Neuron (in vitro differentiated cells): ENCODE measurements at regions not wholly inside any gene's neighbourhood (a gene's known extent, or its start where the extent isn't known, plus 50 kb on each side); places are given as distances from the start of the nearest gene placed in this dataset.
"Not testable (repeated sequence)": the region's sequence is repeated elsewhere in the genome, so short reads cannot be mapped to it uniquely, and the experiment has no call there.

ENCODE experiments used
- H2AFZ ChIP-seq: one replicate; pipeline ENCODE4 v1.6.1; 2013; ENCODE audit warnings: low read depth, mild to moderate bottlenecking, inconsistent platforms, low read length, moderate library complexity
- H3K27me3 ChIP-seq: one replicate; pipeline ENCODE4 v1.6.1; 2013; ENCODE audit warnings: low read length; ENCODE audit not compliant: insufficient read depth
- H3K36me3 ChIP-seq: one replicate; pipeline ENCODE4 v1.6.1; 2013; ENCODE audit warnings: low read length; ENCODE audit not compliant: insufficient read depth
- H3K4me1 ChIP-seq: one replicate; pipeline ENCODE4 v1.6.1; 2013; ENCODE audit warnings: low read length; ENCODE audit not compliant: insufficient read depth
- H3K4me3 ChIP-seq: 2 replicates; pipeline ENCODE4 v1.5.1; 2013; ENCODE audit warnings: mild to moderate bottlenecking, low read length, moderate library complexity
- H3K9me3 ChIP-seq: one replicate; pipeline ENCODE4 v1.6.1; 2013; ENCODE audit warnings: low read length

DNA sequence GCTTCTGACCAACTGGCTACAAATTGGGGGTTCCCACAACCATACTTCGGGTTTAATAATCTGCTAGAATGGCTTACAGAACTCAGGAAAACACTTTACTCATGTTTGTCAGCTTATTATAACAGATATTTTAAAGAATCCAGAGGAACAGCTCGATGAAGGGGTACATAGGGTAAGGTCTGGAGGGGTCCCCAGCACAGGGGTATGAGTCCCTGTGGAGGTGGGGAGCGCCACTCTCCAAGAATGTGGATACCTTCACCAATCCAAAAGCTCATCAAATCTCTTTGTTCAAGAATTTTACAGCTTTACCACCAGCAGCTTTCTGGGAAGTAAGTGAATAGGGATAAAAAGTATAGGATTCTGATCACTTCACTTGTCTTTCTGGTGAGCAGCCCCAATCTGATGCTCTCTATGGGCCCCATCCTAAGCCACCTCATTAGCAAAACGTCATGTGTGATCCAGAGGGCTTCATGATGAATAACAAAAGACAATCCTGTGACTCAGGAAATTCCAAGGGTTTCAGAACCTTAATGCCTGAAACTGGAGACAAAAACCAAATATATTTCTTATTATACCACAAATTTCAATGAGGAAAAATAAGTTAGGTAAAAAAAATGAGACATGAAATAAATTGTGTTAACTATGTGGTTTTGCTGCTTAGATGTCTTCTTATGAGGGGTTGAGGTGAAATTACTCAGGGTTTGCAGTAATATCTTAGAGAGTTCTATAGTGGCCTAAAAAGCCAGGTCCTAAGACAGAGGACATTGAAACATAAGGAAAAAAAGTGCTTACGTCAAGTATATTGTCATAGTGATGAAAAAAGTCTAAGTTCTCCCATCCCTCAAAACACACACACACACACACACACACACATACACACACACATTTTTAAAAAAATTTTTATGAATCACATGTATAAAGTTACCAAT, 290.5 kb downstream of the ANXA1 start:
- Histone ChIP-seq H3K4me1 (peaks cover 8% of the 10 kb centered on the region), H3K9me3 (no peaks in the 10 kb centered on the region), H3K36me3 (no peaks in the 10 kb centered on the region), H3K4me3 (no peak overlapping the region), H2AFZ (peak overlapping the region; percentile 77), H3K27me3 (no peaks in the 10 kb centered on the region)

GRCh38 chr9:73444821-73445220, 293.2 kb downstream of the ANXA1 start:
- H3K4me3 ChIP-seq, result no peak overlapping the region
- no peaks in the 10 kb centered on the region for H3K9me3 ChIP-seq
- H2AFZ ChIP-seq, result no peak overlapping the region
- peaks cover 8% of the 10 kb centered on the region for H3K4me1 ChIP-seq
- H3K36me3 ChIP-seq, result no peaks in the 10 kb centered on the region
- H3K27me3 ChIP-seq, result no peaks in the 10 kb centered on the region

GRCh38 chr9:73445384-73445783, 293.7 kb downstream of the ANXA1 start:
- not testable (repeated sequence) for H3K9me3 ChIP-seq, H2AFZ ChIP-seq, H3K4me1 ChIP-seq, H3K36me3 ChIP-seq, H3K4me3 ChIP-seq, H3K27me3 ChIP-seq

- peaks cover 11% of the 10 kb centered on the region for H3K4me1 ChIP-seq
- H3K27me3 ChIP-seq, result no peaks in the 10 kb centered on the region
- H3K36me3 ChIP-seq, result no peaks in the 10 kb centered on the region
- H2AFZ ChIP-seq, result no peak overlapping the region
- no peak overlapping the region for H3K4me3 ChIP-seq
- H3K9me3 ChIP-seq, result no peaks in the 10 kb centered on the region
Observed at GRCh38 chr9:73446306-73446705, 294.6 kb downstream of the ANXA1 start.

DNA sequence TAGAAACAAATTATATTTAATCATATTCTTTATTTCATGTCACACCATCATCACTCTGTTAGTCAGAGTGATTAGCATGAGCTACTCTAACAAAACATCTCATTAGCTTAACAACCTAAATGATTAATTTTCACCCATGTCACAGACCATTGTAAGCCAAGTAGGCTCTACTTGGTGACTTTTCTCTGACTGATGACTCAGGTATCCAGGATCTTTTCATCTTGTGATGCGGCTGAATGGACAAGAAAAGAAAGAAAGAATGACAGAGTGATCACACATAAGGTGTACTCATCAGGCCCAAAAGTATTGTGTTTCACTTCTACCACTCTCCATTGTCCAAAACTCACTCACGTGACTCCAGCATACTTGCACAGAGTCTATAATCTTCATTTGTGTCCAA, 299.3 kb downstream of the ANXA1 start:
- H3K4me1 ChIP-seq, result peaks cover 3% of the 10 kb centered on the region
- no peaks in the 10 kb centered on the region for H3K36me3 ChIP-seq
- no peaks in the 10 kb centered on the region for H3K9me3 ChIP-seq
- no peak overlapping the region for H3K4me3 ChIP-seq
- H2AFZ ChIP-seq, result no peak overlapping the region
- no peaks in the 10 kb centered on the region for H3K27me3 ChIP-seq

- no peak overlapping the region for H3K4me3 ChIP-seq
- H2AFZ ChIP-seq, result no peak overlapping the region
- H3K36me3 ChIP-seq, result no peaks in the 10 kb centered on the region
- no peaks in the 10 kb centered on the region for H3K4me1 ChIP-seq
- H3K27me3 ChIP-seq, result no peaks in the 10 kb centered on the region
- no peaks in the 10 kb centered on the region for H3K9me3 ChIP-seq
Observed at GRCh38 chr9:73459817-73460216, 308.2 kb downstream of the ANXA1 start.

- Histone ChIP-seq H3K27me3 (no peaks in the 10 kb centered on the region), H3K4me1 (no peaks in the 10 kb centered on the region), H2AFZ (no peak overlapping the region), H3K36me3 (no peaks in the 10 kb centered on the region), H3K4me3 (no peak overlapping the region), H3K9me3 (no peaks in the 10 kb centered on the region)
Observed at GRCh38 chr9:73468716-73469115, 317.1 kb downstream of the ANXA1 start.

GRCh38 chr9:73470766-73471165, 319.1 kb downstream of the ANXA1 start:
- Histone ChIP-seq H3K9me3 (no peaks in the 10 kb centered on the region), H3K4me3 (no peak overlapping the region), H3K4me1 (no peaks in the 10 kb centered on the region), H3K36me3 (no peaks in the 10 kb centered on the region), H2AFZ (no peak overlapping the region), H3K27me3 (no peaks in the 10 kb centered on the region)

GRCh38 chr9:73474002-73474600, 322.4 kb downstream of the ANXA1 start:
- H3K36me3 ChIP-seq, result no peaks in the 10 kb centered on the region
- no peak overlapping the region for H3K4me3 ChIP-seq
- H3K27me3 ChIP-seq, result no peaks in the 10 kb centered on the region
- no peaks in the 10 kb centered on the region for H3K4me1 ChIP-seq
- H2AFZ ChIP-seq, result no peak overlapping the region
- H3K9me3 ChIP-seq, result no peaks in the 10 kb centered on the region

DNA sequence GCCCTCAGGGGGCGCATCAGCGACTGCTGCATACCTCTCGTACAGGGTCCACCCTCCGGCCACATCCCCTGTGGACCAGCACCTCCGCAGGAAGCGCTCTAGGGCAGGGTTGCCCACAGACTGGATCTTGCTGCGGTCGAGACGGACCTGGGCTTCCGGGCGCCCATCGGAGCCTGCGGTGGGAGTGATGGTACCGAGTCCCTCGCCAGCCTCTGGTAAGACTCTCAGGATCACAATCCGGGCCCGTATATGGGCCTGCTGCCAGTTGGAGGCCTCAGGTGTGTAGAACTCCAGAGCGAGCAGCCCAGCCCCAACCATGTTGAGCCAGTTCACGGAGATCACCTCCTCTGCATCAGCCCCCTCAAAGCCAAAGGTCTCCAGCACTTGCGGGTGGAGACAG, 323.0 kb downstream of the ANXA1 start:
- no peak overlapping the region for H3K4me3 ChIP-seq
- no peaks in the 10 kb centered on the region for H3K27me3 ChIP-seq
- no peak overlapping the region for H2AFZ ChIP-seq
- H3K9me3 ChIP-seq, result no peaks in the 10 kb centered on the region
- no peaks in the 10 kb centered on the region for H3K4me1 ChIP-seq
- H3K36me3 ChIP-seq, result no peaks in the 10 kb centered on the region

DNA sequence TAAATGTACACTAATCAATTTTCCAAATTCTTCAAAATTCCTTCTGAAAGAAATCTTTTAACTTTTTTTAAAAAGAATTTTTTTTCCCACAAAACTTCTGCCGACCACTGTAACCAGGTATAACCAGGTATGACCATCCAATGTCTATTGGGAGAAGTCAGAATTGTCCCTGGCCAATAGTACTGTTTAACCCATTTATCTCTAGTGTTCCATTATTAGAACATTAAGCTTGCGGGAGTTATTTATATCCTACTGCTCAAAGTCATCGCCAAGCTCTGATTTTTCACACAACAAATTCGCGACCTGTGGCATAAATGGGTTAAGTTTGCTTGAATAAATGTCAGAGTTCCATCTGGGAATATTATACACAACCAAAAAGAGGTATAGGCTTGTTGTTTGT, 343.2 kb downstream of the ANXA1 start:
- no peaks in the 10 kb centered on the region for H3K4me1 ChIP-seq
- H3K36me3 ChIP-seq, result no peaks in the 10 kb centered on the region
- no peaks in the 10 kb centered on the region for H3K27me3 ChIP-seq
- no peak overlapping the region for H2AFZ ChIP-seq
- H3K4me3 ChIP-seq, result no peak overlapping the region
- no peaks in the 10 kb centered on the region for H3K9me3 ChIP-seq

DNA sequence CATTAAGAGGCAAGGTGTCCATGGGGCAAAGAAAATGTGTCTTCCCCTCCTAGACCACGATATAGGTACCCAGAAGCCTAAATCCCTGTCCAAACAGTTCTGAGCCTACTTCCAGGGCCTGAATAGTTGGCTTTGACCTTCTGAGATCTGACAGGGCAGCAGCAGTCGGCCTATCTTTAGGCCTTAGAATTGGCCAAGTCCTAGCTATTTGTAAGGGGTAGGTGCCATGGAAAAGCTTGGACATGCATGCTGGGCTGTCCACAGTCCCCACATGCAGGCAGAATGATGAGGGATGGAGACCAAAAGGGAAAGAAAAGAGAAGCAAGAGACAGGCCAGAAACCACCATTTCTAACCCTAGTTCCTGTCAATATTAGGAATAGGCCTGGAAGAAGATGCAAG, 346.1 kb downstream of the ANXA1 start:
- H3K4me1 ChIP-seq, result no peaks in the 10 kb centered on the region
- H2AFZ ChIP-seq, result no peak overlapping the region
- H3K9me3 ChIP-seq, result no peaks in the 10 kb centered on the region
- no peak overlapping the region for H3K4me3 ChIP-seq
- no peaks in the 10 kb centered on the region for H3K36me3 ChIP-seq
- H3K27me3 ChIP-seq, result no peaks in the 10 kb centered on the region

GRCh38 chr9:73515216-73515615, 363.6 kb downstream of the ANXA1 start:
- H2AFZ ChIP-seq, result no peak overlapping the region
- H3K27me3 ChIP-seq, result no peaks in the 10 kb centered on the region
- no peak overlapping the region for H3K4me3 ChIP-seq
- no peaks in the 10 kb centered on the region for H3K36me3 ChIP-seq
- no peaks in the 10 kb centered on the region for H3K9me3 ChIP-seq
- H3K4me1 ChIP-seq, result no peaks in the 10 kb centered on the region
